C4-2B (cell line): ENCODE measurements at regions not wholly inside any gene's neighbourhood (a gene's known extent, or its start where the extent isn't known, plus 50 kb on each side); places are given as distances from the start of the nearest gene placed in this dataset.

Experiments used
- ZFX ChIP-seq: fragments of 450-650 bp; IDR thresholded peaks from 2 replicates; pipeline ENCODE4 v1.6.1; 2017
- TF ChIP-seq, protein P1 (sequence below): fragments of 450-650 bp; conservative IDR thresholded peaks from 2 replicates; pipeline ENCODE4 v1.5.1; 2017; ENCODE audit warnings: mild to moderate bottlenecking

- TF ChIP-seq, protein P1, sequence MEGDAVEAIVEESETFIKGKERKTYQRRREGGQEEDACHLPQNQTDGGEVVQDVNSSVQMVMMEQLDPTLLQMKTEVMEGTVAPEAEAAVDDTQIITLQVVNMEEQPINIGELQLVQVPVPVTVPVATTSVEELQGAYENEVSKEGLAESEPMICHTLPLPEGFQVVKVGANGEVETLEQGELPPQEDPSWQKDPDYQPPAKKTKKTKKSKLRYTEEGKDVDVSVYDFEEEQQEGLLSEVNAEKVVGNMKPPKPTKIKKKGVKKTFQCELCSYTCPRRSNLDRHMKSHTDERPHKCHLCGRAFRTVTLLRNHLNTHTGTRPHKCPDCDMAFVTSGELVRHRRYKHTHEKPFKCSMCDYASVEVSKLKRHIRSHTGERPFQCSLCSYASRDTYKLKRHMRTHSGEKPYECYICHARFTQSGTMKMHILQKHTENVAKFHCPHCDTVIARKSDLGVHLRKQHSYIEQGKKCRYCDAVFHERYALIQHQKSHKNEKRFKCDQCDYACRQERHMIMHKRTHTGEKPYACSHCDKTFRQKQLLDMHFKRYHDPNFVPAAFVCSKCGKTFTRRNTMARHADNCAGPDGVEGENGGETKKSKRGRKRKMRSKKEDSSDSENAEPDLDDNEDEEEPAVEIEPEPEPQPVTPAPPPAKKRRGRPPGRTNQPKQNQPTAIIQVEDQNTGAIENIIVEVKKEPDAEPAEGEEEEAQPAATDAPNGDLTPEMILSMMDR: no peak
- TF ChIP-seq ZFX: no peak
These were observed 111.3 kb upstream of the EDNRB start for GRCh38 chr13:78029901-78030300.
